HepG2 (cell line): ENCODE measurements at regions not wholly inside any gene's neighbourhood (a gene's known extent, or its start where the extent isn't known, plus 50 kb on each side); places are given as distances from the start of the nearest gene placed in this dataset.

Experiments used
- IRF1 ChIP-seq: sonication (generic); formaldehyde crosslinking; IDR thresholded peaks from 2 replicates; pipeline ENCODE4 v1.4.0; 2020; ENCODE audit warnings: low read depth, mild to moderate bottlenecking, missing genetic modification reagents
- MXD3 ChIP-seq: IDR thresholded peaks from 2 replicates; pipeline ENCODE4 v1.6.1; 2016; ENCODE audit warnings: mild to moderate bottlenecking, missing biosample characterization, missing genetic modification reagents
- TARDBP ChIP-seq: sonication (generic); formaldehyde crosslinking; IDR thresholded peaks from 2 replicates; pipeline ENCODE4 v1.8.0; 2022; ENCODE audit warnings: mild to moderate bottlenecking, missing genetic modification reagents
- ZNF335 ChIP-seq: sonication (generic); formaldehyde crosslinking; IDR thresholded peaks from 2 replicates; pipeline ENCODE4 v1.4.0; 2020; ENCODE audit warnings: missing genetic modification reagents

GRCh38 chrY:8004196-8004595 is 1092.6 kb upstream of the AMELY start:
- no peak for TF ChIP-seq TARDBP
- TF ChIP-seq MXD3 (CRISPR knock-in tag), result no peak
- TF ChIP-seq ZNF335 (CRISPR knock-in tag), result no peak
- TF ChIP-seq IRF1 (CRISPR knock-in tag), result no peak
